GM21528 (cell line): ENCODE measurements at regions not wholly inside any gene's neighbourhood (a gene's known extent, or its start where the extent isn't known, plus 50 kb on each side); places are given as distances from the start of the nearest gene placed in this dataset.

Experiments
- ATAC-seq: cut with Tn5 transposase; IDR thresholded peaks from one replicate; pipeline ENCODE4 v1.9.1; 2021; ENCODE audit warnings: mild to moderate bottlenecking, moderate library complexity; ENCODE audit not compliant: unreplicated experiment, low FRiP score

DNA sequence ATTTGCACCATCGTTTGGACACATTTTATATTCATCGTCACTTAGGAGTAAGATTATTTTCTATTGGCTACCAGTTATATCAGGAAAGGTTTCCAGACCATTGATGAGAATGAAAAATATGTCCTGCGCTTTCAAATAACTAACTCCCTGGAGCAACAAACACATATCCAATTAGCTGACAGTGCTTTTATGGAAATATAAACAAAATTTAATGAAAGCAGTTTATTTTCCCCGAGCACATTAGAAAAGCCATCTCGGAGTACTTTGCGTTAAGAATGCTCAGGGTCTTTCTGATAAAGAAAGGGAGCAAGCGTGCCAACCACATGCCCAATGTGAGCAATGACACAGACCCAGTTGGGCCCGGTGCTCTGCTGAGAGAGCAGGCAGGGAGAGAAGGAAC is 85.1 kb upstream of the ZPBP start:
- ATAC-seq, result no peak

DNA sequence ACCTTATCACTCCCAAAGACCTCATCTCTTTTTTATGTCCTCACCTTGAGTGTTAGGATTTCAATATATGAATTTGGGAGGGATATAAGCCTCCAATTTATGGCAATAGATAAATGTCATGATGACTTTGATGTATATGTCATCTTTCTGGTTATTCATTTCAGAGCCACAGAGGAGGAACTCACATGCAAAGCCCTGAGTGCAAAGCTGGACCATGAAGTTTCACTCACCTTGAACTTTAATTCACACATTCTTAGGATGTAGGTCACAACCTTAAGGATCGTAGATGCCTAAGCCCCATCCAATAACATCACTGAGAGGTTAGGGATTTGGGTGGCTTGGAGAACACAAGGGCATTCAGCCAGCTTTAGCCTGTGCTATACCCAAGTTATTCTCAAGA is 81.9 kb upstream of the ZPBP start:
- ATAC-seq, result no peak

DNA sequence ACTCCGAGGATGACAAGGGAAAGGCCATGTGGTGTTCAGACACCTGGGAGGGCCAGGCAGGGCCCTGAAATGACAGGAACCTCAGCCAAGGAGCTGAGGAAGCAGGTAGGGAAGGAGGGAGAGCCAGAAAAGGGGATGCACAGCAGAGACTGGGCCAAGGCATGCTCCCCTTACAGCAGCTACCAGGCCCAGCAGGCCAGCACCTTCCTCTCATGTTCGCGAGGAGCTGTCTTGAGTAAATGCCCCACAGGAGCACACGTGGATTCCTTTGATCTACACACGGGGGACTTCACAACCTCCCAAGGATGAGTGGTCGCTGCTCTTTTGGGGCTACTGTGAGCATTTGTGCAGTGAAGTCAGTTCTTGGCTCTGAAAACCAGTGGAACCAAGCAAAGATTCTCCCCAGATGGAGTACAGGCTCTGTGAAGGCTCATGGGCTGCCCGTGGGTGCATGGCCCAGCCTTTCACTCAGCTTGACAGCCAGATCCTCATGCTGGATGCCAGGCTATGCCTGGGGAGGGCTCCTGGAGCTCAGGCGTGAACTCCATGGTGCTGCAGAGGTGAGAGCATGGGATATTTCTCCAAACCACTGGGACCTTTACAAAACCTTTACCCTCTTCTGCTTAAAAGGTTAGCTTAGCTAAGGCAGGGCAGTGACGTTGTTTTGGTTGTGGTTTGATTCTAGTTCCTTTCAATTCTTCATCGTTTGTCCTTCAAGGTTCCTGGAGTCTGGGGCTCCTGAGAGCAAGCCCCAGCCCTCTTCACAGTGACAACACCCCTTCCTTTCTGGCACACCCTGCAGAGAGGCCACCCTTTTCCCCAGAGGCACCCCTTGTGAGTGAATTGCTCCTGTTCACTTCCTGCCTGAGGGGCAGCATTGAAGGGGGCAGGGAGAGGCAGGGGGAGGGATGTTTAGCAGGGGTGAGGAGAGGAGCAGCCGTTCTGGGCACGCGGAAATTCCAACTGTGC is 74.2 kb upstream of the ZPBP start:
- ATAC-seq, result no peak

DNA sequence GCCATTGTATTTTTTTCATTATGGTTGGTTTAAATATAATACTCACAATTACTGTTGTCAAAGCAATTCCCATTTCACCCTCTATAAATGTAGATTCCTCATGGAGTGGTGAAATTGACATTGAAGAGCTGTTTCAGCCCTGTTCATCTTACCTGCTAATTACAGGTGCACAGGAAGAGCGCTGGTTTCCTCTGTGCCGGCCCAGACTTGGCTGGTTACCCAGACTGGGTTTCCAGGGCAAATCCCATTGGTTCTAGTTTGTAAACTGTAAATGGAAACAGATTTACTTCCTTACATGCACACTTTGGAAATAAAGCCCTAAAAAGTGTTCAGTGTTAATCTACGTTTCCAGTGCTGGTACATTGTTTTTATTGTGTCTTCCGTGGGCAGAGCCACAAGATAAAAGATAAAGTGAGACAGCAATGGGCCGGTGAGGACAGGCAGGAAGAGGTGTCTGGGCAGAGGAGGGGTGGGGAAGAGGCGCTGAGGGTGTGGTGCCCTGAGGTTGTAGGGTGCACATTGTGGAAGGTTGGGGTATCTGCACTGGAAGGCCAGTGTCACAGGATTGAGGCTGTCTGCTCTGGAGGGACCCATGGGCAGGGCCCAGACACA is 71.6 kb upstream of the ZPBP start:
- ATAC-seq, result no peak

DNA sequence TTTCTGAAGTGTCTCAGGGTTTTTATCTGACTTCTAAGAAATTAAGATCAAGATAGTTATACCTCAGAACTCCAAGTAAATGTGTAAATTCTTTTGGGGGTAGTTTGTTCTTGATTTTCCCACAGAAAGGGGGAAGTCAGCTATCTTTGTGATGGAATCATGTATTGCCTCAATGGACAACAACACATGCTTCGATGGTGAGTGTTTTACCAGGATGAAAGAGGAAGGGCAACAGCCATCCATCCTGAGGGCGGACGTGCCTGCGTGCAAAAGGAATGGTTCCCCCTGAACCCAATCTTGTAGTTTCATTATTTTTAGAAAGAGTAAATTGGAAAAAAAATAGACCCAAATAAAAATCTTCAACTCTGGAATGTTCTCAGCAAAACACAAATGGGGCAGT is 67.2 kb upstream of the ZPBP start:
- ATAC-seq, result no peak

DNA sequence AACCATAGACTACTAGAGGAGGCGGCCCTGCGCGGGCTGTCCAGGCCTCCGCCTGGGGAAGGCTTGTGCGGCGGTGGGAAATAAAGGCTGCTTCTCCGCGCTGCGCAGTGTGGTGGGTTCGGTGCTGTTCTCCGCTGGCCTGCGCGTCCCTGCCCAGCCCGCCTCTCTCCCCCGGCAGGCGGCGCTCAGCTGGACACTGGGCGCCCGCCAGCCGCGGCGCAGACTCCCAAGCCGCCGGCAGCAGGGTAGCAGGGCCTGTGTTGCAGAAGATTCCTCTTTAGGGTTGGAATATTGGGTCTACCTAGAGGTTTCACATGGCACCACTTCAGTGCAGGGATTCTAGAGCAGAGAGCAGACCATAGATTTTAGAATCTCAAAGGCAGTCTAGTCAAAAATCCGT is 66.1 kb upstream of the ZPBP start:
- no peak for ATAC-seq

DNA sequence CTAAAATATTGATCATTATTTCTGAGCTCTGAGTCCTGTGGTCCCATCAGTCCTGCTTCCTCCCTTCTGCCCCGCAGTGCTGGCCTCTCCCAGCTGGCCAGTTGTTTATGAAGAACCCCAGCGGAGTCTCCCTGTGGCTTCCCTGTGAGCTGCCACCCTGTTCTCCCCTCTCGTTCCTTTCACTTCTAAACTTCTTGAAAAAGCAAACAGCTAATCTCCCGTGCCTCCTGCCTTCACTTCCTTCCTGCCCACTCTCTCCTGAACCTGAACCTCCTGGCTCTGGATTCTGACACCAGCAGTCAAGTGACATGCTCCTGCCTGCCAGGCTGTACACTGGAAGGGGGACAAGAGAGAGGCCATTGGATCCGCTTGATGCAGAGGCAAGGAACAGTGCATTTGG is 63.7 kb upstream of the ZPBP start:
- no peak for ATAC-seq

DNA sequence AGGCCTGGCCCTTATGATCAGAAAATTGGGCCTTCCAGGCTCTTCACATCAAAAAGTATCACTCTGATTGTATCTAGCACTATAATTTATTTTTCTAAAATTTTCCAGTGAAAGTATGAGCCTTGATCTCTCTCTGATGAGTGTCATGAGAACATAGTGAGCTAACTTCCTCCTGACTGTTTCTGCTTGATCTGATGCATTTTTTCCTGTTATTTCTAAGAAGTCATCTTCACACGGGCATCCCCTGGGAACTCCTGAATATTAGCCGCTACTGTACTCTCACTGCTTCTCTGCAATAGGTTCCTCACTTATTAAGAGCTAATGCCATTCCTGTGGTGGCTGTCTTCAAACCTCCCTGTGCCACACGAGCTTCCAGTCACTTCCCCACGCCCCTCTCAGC is 63.1 kb upstream of the ZPBP start:
- ATAC-seq, result no peak

DNA sequence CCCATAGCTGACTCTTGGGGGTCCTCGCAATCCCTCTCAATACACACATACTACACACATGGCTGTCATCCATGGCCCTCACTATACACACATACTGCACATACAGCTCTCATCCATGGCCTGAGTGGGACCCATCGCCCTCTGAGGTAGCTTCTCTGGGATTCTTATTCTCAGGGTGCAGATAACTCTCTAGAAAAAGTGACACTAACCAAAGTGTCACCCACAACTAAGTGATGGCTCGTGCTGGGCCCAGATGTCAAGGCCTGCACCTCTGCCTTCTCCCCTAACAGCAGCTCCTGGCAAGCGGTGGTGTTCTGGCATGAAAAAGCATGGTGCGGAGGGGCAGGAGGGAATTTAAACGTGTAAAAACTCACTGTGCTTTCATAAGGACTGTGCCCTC is 62.7 kb upstream of the ZPBP start:
- no peak for ATAC-seq

DNA sequence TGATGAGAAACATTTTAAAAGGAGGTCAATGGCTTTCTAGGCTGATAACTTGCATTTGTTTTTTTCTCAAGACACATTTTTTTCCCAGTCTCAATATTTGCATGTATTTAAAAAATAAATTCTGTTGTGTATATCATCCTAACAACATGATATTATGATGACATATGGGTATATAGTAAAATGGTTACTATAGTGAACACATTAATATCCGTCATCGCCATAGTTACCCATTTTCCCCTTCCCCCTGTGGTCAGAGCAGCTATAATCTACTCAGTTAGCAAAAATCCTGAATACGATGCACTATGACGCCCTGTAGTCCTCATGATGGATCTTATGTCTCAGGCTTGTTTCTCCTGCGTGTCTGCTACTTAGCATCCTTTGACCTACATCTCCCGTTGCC is 60.9 kb upstream of the ZPBP start:
- ATAC-seq, result no peak

DNA sequence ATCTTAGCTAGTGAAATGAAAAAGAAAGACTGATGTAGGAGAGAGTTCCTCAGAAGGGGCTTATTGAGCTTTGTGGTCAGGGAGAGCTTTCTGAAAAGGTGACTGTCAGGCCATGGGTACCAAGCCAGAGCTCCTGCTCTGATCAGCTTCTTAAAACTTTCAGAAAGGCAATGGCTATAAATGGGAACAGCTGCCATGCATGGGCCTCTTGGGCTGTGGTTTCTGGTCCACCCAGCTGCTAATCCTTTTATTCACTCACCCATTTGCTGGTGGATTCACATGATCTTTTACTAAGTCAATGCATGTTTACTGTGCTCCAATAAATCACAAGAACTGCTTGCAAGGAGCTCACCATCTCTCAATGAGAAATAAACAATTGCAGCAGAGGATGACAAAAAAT is 60.1 kb upstream of the ZPBP start:
- no peak for ATAC-seq

DNA sequence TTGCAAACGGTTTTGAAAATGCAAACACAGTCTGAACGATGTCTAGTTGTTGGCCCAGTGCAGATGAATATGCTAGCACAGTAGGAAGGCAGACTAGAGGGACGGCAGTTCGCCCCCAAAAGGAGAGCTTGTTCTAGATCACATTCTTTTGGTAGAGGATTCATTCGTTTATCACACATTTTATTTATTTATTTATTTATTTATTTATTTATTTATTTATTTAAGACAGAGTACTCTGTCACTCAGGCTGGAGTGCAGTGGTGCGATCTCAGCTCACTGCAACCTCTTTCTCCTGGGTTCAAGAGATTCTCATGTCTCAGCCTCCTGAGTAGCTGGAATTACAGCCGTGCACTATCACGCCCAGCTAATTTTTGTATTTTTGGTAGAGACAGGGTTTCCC is 59.4 kb upstream of the ZPBP start:
- ATAC-seq, result no peak

DNA sequence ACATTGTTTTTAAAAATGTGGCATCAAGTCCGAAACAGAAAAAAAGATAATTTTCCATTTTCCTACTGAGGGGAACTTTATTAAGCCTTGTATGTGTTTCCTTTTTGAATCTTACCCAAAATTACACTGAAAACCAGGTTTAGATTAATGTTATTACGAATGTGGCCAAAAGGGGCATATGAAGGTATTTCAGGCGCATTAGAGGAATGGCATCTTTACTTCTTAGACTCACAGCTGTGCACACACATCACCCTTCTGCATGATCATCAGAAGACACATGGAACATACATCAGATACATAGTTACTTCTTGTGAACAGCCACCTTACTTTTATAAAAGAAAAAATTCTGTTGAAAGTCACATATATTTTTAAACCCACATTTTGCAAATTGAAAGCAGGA is 58.6 kb upstream of the ZPBP start:
- no peak for ATAC-seq

DNA sequence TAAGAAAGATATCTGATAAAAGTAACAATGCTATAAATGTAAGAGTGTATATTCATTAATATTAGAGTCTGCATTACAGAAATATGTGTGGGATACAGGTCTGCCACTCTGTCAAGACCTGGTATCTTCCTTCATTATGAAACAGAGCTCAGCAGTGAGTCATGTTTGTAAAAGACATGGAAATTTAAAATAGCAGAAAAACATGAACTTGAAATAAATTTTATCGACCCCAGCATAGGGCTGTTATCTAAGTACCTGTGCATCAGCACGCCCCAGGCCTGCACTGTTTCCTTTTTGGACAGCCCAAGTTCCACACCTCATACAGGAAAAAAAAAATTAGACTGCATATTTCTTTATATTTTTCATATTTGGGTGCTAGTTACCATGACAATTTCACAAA is 58.0 kb upstream of the ZPBP start:
- ATAC-seq, result no peak

DNA sequence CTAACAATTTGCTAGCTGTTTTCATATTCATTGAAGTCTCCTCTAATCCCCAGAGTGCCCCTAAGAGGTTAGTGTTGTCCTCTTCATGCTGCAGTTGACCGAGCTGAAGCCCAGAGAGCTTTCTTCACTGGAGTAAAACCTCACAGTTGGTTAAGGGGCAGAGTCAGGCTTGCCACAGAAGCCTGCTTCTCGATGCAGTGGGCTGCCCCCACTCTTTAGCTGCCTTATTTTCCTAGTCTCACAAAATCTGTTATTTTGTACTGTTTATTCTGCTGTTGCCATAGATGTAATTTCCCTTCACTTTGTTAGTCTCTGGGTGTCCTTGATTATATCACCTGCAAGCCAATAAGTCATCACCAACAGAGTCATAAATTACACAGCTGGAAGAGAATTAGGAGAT is 56.3 kb upstream of the ZPBP start:
- ATAC-seq, result no peak

DNA sequence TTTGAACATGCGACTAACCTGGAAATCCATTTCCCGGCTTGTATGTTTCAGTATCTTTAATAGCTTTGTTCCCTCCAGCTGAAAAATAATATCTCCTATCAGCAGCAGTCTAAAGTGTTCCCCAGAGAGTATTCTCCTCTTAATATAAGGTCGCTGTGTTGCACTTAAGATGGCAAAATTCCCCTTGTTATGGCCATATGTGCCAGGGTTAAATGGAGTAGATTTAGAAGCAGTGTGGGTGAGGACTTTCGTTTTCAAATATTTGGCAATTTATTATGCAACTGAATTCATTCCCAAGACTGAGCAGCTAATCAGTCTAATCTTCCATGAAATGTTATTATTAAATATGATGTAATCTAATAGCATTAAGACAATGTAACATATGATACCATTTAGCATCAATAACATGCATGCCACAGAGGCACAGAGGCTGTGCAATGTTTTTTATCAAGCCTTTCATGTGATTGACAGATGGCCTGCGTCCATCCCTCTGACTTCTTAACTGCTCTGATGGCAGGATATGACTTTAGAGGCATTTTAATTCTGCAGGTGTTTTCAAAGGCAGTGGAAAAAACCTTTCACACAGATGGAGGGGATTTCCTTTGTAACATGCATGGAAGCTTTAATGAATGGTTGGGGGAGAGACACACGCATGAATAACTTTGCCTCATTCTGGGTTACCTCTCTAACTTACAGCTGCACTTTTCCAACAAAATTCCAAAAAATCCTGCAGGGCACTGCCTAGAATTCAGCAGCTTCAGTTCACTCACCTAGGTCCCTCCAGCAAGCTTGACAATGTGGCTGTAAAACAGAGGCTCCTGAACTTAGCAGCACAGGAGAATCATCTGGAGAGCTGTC is 55.1 kb upstream of the ZPBP start:
- ATAC-seq, result peak; percentile 49

DNA sequence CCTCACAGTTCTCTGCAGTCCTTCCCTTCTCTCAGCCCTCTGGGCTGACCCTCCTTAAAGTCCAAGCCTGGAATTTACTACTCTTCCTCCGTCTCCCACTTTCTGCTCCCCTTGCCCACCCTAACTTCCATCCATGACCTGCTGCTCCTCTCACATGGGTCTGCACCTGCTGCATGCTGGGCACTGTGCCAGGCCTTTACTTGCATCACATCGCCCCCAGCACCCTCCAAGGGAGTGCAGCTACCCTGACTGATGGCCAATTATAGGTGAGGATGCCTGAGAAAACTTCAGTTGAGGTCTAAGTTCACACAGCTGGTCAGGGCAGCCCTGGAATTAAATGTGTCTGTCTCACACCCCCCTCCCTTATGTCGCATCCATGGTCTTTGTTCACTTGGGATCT is 53.6 kb upstream of the ZPBP start:
- no peak for ATAC-seq

DNA sequence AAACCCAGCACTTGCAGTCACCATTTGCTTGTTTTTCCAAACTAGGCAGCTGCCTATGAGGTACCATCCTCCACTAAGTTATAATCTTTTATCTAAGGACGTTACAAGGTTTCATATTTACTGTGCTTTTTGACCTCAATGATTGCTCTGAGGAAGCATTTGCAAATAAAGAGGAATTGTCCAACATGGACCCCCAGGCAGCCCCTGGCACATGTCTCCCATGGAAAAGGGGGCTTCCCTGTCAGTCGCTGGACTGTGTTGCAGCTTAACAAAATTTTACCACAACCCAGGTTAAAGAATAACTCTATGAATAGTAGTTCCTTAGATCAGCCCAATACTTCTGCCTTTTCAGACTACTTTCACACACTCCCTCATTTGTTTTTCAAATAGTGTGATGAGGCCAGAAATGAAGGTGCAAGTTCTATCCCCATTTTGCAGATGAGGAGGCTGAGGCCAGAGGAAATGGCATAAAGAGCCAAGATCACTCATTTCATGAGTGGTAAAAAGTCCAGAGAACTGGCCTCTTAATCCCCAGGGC is 52.8 kb upstream of the ZPBP start:
- peak; percentile 45 for ATAC-seq

DNA sequence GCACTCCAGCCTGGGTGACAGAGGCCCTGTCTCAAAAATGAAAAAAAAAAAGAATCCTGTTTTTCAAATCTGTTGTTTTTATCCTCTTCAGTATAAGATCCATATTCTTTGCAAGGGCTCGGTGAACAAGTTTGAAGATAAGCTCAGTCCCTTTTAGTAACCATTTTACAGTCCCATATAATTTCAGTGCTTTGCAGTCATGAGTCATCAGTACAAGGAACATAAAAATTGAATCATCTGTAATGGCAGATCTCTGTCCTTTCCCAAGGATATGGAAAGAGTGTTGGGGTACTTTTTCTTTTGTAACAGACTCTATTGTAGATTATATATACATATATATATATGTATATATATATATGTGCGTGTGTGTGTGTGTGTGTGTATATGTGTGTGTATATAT is 52.2 kb upstream of the ZPBP start:
- no peak for ATAC-seq
